GM12878 (cell line): ENCODE measurements at regions not wholly inside any gene's neighbourhood (a gene's known extent, or its start where the extent isn't known, plus 50 kb on each side); places are given as distances from the start of the nearest gene placed in this dataset.

ENCODE experiments used
- ATAC-seq: fragments of 200-7000 bp; cut with Tn5 transposase; 3 replicates; pipeline ENCODE4 v1.9.1; 2020; ENCODE audit warnings: mild to moderate bottlenecking, moderate library complexity
- BruUV-seq: library from RNA; stranded (reverse); fragments of 400-500 nt; replicated peaks from 2 replicates; lab custom pipeline; 2021; lab: Mats Ljungman, UMichigan
- CTCF ChIA-PET: fragments of 300-600 bp; sonication (Branson Sonifier 250); formaldehyde crosslinking; extraction: SDS; loops from one replicate; lab custom pipeline; 2021; ENCODE audit warnings: inconsistent platforms; lab: Yijun Ruan, JAX
- POLR2A ChIA-PET: fragments of 350-600 bp; formaldehyde crosslinking; extraction: SDS; loops from one replicate; lab custom pipeline; 2021; ENCODE audit warnings: inconsistent platforms; lab: Charles Lee
- RAD21 ChIA-PET: fragments of 300-600 bp; sonication (Branson Sonifier 250); formaldehyde crosslinking; loops from one replicate; lab custom pipeline; 2023; ENCODE audit warnings: antibody characterized with exemption; ENCODE audit not compliant: unreplicated experiment; lab: Charles Lee
- SMC1A ChIA-PET: fragments of 300-600 bp; sonication (Branson Sonifier 250); formaldehyde crosslinking; loops from one replicate; lab custom pipeline; 2023; ENCODE audit not compliant: unreplicated experiment, uncharacterized antibody; lab: Charles Lee
- DNase-seq: peaks from one replicate; pipeline ENCODE4 v3.0.0-alpha.2; 2011; ENCODE audit warnings: low read depth, low spot score
- FAIRE-seq: peaks from 3 replicates; lab custom pipeline; 2011; peaks lifted over from hg19 to GRCh38; lab: Jason Lieb, UNC
- H2AFZ ChIP-seq: 2 replicates; pipeline ENCODE4 v1.6.0; 2011; ENCODE audit warnings: low read depth, low read length, control low read depth; ENCODE audit not compliant: control insufficient read depth
- H3K27ac ChIP-seq: 2 replicates; pipeline ENCODE4 v1.5.1; 2011; ENCODE audit warnings: control low read depth; ENCODE audit not compliant: control insufficient read depth, insufficient read depth
- H3K27me3 ChIP-seq, 2 experiments: replicated peaks in 1 of 2; 2 replicates each; pipeline versions ENCODE4 v1.6.0 to v1.6.1; 2011; ENCODE audit warnings: low read length in 1 of 2; ENCODE audit not compliant: control insufficient read depth in 2 of 2, insufficient read depth in 2 of 2
- H3K36me3 ChIP-seq, 2 experiments: 2 replicates each; pipeline ENCODE4 v1.5.1; 2011; ENCODE audit warnings: low read length in 1 of 2; ENCODE audit not compliant: control insufficient read depth in 2 of 2, insufficient read depth in 2 of 2
- H3K4me1 ChIP-seq: 2 replicates; pipeline ENCODE4 v1.6.1; 2011; ENCODE audit warnings: mild to moderate bottlenecking, low read length, moderate library complexity, mixed read lengths; ENCODE audit not compliant: control insufficient read depth, insufficient read depth
- H3K4me2 ChIP-seq: 2 replicates; pipeline ENCODE4 v1.6.0; 2011; ENCODE audit warnings: control low read depth; ENCODE audit not compliant: control insufficient read depth, insufficient read depth
- H3K4me3 ChIP-seq: fragments of 200-600 bp; sonication (generic); 2 replicates; pipeline ENCODE4 v1.5.1; 2016
- H3K79me2 ChIP-seq: 2 replicates; pipeline ENCODE4 v1.6.0; 2011; ENCODE audit warnings: low read length; ENCODE audit not compliant: control insufficient read depth, insufficient read depth
- H3K9ac ChIP-seq: 2 replicates; pipeline ENCODE4 v1.8.0; 2011; ENCODE audit warnings: low read length, control low read depth, mixed read lengths; ENCODE audit not compliant: control insufficient read depth, insufficient read depth
- H3K9me3 ChIP-seq: replicated peaks from 3 replicates; pipeline ENCODE4 v1.5.1; 2011; ENCODE audit warnings: mild to moderate bottlenecking, low read length; ENCODE audit not compliant: control insufficient read depth, insufficient read depth
- H4K20me1 ChIP-seq: 2 replicates; pipeline ENCODE4 v1.6.0; 2011; ENCODE audit not compliant: control insufficient read depth, insufficient read depth
- CBX3 ChIP-seq: fragments of 200-600 bp; sonication (generic); IDR thresholded peaks from 2 replicates; pipeline ENCODE4 v1.6.1; 2016; ENCODE audit warnings: low read depth, borderline replicate concordance
- CHD1 ChIP-seq: IDR thresholded peaks from 2 replicates; pipeline ENCODE4 v1.6.1; 2012; ENCODE audit warnings: low read depth, low read length, improper control_type of control experiment
- CHD2 ChIP-seq: IDR thresholded peaks from 2 replicates; pipeline ENCODE4 v1.6.1; 2011; ENCODE audit warnings: low read depth, low read length, improper control_type of control experiment, borderline replicate concordance
- CHD4 ChIP-seq: fragments of 200-600 bp; sonication (generic); IDR thresholded peaks from 2 replicates; pipeline ENCODE4 v1.6.1; 2016; ENCODE audit warnings: mild to moderate bottlenecking
- DPF2 ChIP-seq: fragments of 450-650 bp; IDR thresholded peaks from 2 replicates; pipeline ENCODE4 v1.6.1; 2017; ENCODE audit warnings: mild to moderate bottlenecking
- IKZF1 ChIP-seq: fragments of 450-650 bp; conservative IDR thresholded peaks from 2 replicates; pipeline ENCODE4 v1.6.1; 2017; ENCODE audit warnings: antibody characterized with exemption, mild to moderate bottlenecking
- JUND ChIP-seq: IDR thresholded peaks from 2 replicates; pipeline ENCODE4 v1.6.1; 2012; ENCODE audit warnings: low read depth, mild to moderate bottlenecking, low read length, improper control_type of control experiment, moderate library complexity
- NFXL1 ChIP-seq: fragments of 450-650 bp; IDR thresholded peaks from 2 replicates; pipeline ENCODE4 v1.6.1; 2017; ENCODE audit warnings: antibody characterized with exemption, mild to moderate bottlenecking, borderline replicate concordance
- PBX3 ChIP-seq: IDR thresholded peaks from 2 replicates; pipeline ENCODE4 v1.6.1; 2011; ENCODE audit warnings: mild to moderate bottlenecking, low read depth, low read length, moderate library complexity; ENCODE audit not compliant: insufficient replicate concordance
- PML ChIP-seq: IDR thresholded peaks from 2 replicates; pipeline ENCODE4 v1.6.1; 2012; ENCODE audit warnings: low read length, inconsistent platforms
- RELA ChIP-seq: fragments of 450-650 bp; IDR thresholded peaks from 2 replicates; pipeline ENCODE4 v1.8.0; 2014; ENCODE audit warnings: borderline replicate concordance; ENCODE audit not compliant: partially characterized antibody
- SPI1 ChIP-seq: IDR thresholded peaks from 2 replicates; pipeline ENCODE4 v1.6.1; 2011; ENCODE audit warnings: low read depth, mild to moderate bottlenecking, low read length, moderate library complexity, borderline replicate concordance; ENCODE audit not compliant: insufficient read depth
- TAF1 ChIP-seq: IDR thresholded peaks from 2 replicates; pipeline ENCODE4 v1.6.1; 2011; ENCODE audit warnings: mild to moderate bottlenecking, low read depth, low read length, borderline replicate concordance
- ZNF687 ChIP-seq: fragments of 450-650 bp; IDR thresholded peaks from 2 replicates; pipeline ENCODE4 v1.6.1; 2017; ENCODE audit warnings: mild to moderate bottlenecking, moderate library complexity
- WGBS: methylation state at CpG from one replicate; pipeline ENCODE4 v1.1.6; 2016; ENCODE audit warnings: low lambda C conversion rate; ENCODE audit not compliant: insufficient replicate concordance, insufficient coverage; ENCODE audit errors: missing lambda C conversion rate; 5-methylcytosine and 5-hydroxymethylcytosine counted together
- in situ Hi-C: fragments of 300-500 bp; cut with MboI; formaldehyde crosslinking; loops from 9 replicates; pipeline ENCODE4 v1.14.3; 2018; ENCODE audit warnings: mixed read lengths
- intact Hi-C: fragments of 100-400 bp; cut with micrococcal nuclease; formaldehyde crosslinking; loops from one replicate; pipeline ENCODE4 v1.14.2; 2022; ENCODE audit not compliant: unreplicated experiment
- TF ChIP-seq, protein P1 (sequence below): fragments of 450-650 bp; IDR thresholded peaks from 2 replicates; pipeline ENCODE4 v1.6.1; 2017; ENCODE audit warnings: low read depth, mild to moderate bottlenecking, moderate library complexity
- TF ChIP-seq, protein P2 (sequence below), 3 experiments: IDR thresholded peaks in 2 of 3; conservative IDR thresholded peaks in 1 of 3; 2 replicates each; pipeline ENCODE4 v1.5.1; 2011; ENCODE audit warnings: low read depth in 3 of 3, low read length in 3 of 3, mild to moderate bottlenecking in 3 of 3, control low read depth in 2 of 3, moderate library complexity in 2 of 3, inconsistent platforms in 1 of 3, mixed read lengths in 1 of 3; ENCODE audit not compliant: control insufficient read depth in 2 of 3, insufficient read depth in 1 of 3; ENCODE audit errors: extremely low read depth in 1 of 3

DNA sequence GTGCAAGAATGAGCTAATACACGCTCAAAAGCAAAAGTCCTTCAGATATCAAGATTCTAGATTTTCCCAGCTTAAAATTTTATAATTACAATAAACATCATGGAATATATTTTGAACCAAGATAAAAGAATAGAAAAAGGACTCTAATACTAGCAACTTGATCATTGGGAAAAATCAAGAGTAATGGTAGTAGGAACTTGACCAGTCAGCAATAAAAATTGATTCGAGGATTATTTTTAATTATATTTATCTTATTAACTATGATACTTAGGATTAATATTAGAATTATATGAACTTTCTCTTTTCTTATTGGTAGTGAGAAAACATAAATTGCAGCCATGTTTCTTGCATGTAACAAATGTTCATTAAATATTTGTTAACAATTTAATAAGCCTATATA, 152.0 kb downstream of the GNAI1 start:
- Histone ChIP-seq H3K27ac (no peak overlapping the region), H3K79me2 (no peaks in the 10 kb centered on the region), H3K4me2 (no peak overlapping the region), H3K36me3 (no peaks in the 10 kb centered on the region), H3K9ac (no peak overlapping the region), H2AFZ (no peak overlapping the region), H3K4me1 (no peaks in the 10 kb centered on the region), H3K4me3 (no peak overlapping the region), H4K20me1 (no peaks in the 10 kb centered on the region), H3K27me3 (no peaks in the 10 kb centered on the region), H3K9me3 (no peaks in the 10 kb centered on the region)
- in situ Hi-C loops (no loop called here), intact Hi-C loops (no loop called here)
- POLR2A ChIA-PET, result no interaction called here
- RAD21 ChIA-PET, result no interaction called here
- SMC1A ChIA-PET, result no interaction called here
- CTCF ChIA-PET, result no interaction called here
- BruUV-seq, result no TSS peak
- DNase-seq (no peak), FAIRE-seq (no peak), ATAC-seq (no peak)
- WGBS, result 3% methylated on average over 2 of the region's 2 CpGs
- TF ChIP-seq RELA, result no peak
- no peak for TF ChIP-seq PML
- TF ChIP-seq CHD2, result no peak
- no peak for TF ChIP-seq JUND
- no peak for TF ChIP-seq CHD1
- no peak for TF ChIP-seq NFXL1
- TF ChIP-seq SPI1, result no peak
- no peak for TF ChIP-seq DPF2
- no peak for TF ChIP-seq CBX3
- TF ChIP-seq, protein P1, sequence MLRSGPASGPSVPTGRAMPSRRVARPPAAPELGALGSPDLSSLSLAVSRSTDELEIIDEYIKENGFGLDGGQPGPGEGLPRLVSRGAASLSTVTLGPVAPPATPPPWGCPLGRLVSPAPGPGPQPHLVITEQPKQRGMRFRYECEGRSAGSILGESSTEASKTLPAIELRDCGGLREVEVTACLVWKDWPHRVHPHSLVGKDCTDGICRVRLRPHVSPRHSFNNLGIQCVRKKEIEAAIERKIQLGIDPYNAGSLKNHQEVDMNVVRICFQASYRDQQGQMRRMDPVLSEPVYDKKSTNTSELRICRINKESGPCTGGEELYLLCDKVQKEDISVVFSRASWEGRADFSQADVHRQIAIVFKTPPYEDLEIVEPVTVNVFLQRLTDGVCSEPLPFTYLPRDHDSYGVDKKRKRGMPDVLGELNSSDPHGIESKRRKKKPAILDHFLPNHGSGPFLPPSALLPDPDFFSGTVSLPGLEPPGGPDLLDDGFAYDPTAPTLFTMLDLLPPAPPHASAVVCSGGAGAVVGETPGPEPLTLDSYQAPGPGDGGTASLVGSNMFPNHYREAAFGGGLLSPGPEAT, result no peak
- no peak for TF ChIP-seq TAF1
- no peak for TF ChIP-seq IKZF1
- TF ChIP-seq CHD4, result no peak
- TF ChIP-seq PBX3, result no peak
- TF ChIP-seq, protein P2, sequence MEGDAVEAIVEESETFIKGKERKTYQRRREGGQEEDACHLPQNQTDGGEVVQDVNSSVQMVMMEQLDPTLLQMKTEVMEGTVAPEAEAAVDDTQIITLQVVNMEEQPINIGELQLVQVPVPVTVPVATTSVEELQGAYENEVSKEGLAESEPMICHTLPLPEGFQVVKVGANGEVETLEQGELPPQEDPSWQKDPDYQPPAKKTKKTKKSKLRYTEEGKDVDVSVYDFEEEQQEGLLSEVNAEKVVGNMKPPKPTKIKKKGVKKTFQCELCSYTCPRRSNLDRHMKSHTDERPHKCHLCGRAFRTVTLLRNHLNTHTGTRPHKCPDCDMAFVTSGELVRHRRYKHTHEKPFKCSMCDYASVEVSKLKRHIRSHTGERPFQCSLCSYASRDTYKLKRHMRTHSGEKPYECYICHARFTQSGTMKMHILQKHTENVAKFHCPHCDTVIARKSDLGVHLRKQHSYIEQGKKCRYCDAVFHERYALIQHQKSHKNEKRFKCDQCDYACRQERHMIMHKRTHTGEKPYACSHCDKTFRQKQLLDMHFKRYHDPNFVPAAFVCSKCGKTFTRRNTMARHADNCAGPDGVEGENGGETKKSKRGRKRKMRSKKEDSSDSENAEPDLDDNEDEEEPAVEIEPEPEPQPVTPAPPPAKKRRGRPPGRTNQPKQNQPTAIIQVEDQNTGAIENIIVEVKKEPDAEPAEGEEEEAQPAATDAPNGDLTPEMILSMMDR (IDR thresholded peaks at IDR 0.05 in 2 of 3, conservative IDR thresholded peaks at IDR 0.05 in 1 of 3; ENCODE audit: control insufficient read depth in 2 of 3, extremely low read depth in 1 of 3, insufficient read depth in 1 of 3, low read depth in 3 of 3, low read length in 3 of 3), result no peak
- no peak for TF ChIP-seq ZNF687
